Calu3 (cell line): ENCODE measurements at regions not wholly inside any gene's neighbourhood (a gene's known extent, or its start where the extent isn't known, plus 50 kb on each side); places are given as distances from the start of the nearest gene placed in this dataset.

ENCODE experiments used
- BruUV-seq: library from RNA; stranded (reverse); fragments of 400-500 nt; replicated peaks from 2 replicates; lab custom pipeline; 2021; lab: Mats Ljungman, UMichigan
- CTCF ChIA-PET: fragments of 300-600 bp; sonication (Branson Sonifier 250); formaldehyde crosslinking; loops from one replicate; lab custom pipeline; 2022; ENCODE audit warnings: antibody characterized with exemption; lab: Charles Lee
- DNase-seq: peaks from one replicate; pipeline ENCODE4 v3.0.0; 2022
- H3K27ac Mint-ChIP-seq: one replicate; pipeline ENCODE4 v1.8.0; 2022; ENCODE audit warnings: mixed read lengths; ENCODE audit not compliant: unreplicated experiment
- H3K27me3 Mint-ChIP-seq: one replicate; pipeline ENCODE4 v1.8.0; 2022; ENCODE audit warnings: mixed read lengths; ENCODE audit not compliant: unreplicated experiment
- H3K36me3 Mint-ChIP-seq: one replicate; pipeline ENCODE4 v1.8.0; 2022; ENCODE audit warnings: mild to moderate bottlenecking, moderate library complexity, mixed read lengths; ENCODE audit not compliant: insufficient read depth, unreplicated experiment
- H3K4me1 Mint-ChIP-seq: one replicate; pipeline ENCODE4 v1.8.0; 2022; ENCODE audit warnings: mild to moderate bottlenecking, low read depth, mixed read lengths; ENCODE audit not compliant: unreplicated experiment
- H3K4me3 Mint-ChIP-seq: one replicate; pipeline ENCODE4 v1.8.0; 2022; ENCODE audit warnings: mild to moderate bottlenecking, low read depth, moderate library complexity, mixed read lengths; ENCODE audit not compliant: unreplicated experiment
- H3K9me3 Mint-ChIP-seq: one replicate; pipeline ENCODE4 v1.8.0; 2022; ENCODE audit warnings: low read depth, mixed read lengths; ENCODE audit not compliant: unreplicated experiment
- CTCF ChIP-seq: fragments of 200-600 bp; IDR thresholded peaks from one replicate; pipeline ENCODE4 v1.8.0; 2022; ENCODE audit warnings: antibody characterized with exemption; ENCODE audit not compliant: unreplicated experiment
- intact Hi-C: fragments of 100-400 bp; cut with micrococcal nuclease; formaldehyde crosslinking; loops from one replicate; pipeline ENCODE4 v1.10.0; 2022; ENCODE audit not compliant: unreplicated experiment

DNA sequence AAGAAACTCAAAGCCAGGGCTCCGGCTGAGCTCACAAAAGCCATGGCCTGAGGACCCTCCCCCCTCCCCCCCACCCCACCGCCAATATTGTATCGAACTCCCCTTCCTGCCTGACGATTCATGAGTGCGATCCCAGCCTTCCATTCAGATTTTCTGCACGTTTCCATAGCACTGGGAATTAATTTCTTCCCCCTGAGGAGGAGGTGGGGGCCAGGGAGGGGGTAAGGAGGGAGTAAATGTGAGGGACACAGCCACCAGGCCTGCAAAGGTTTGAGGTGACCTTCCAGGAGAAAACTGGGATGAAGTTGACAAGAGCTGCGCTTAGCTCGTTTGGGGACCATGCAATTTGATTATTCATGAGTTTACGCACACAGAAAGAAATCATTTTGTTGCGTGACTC is 527.7 kb downstream of the MN1 start:
- intact Hi-C loops = no loop called here
- peaks cover 17% of the 10 kb centered on the region for H3K4me1 Mint-ChIP-seq
- no peak for TF ChIP-seq CTCF
- CTCF ChIA-PET = interaction anchor here (0.6 to 0.7 kb wide), 2 partner anchors 156 to 282 kb away, joined by 3 to 4 read pairs; no protein-coding TSS in a partner anchor
- no peak overlapping the region for H3K27ac Mint-ChIP-seq
- DNase-seq = no peak
- peaks cover 2% of the 10 kb centered on the region for H3K9me3 Mint-ChIP-seq
- no peak overlapping the region for H3K4me3 Mint-ChIP-seq
- no peaks in the 10 kb centered on the region for H3K36me3 Mint-ChIP-seq
- no TSS peak for BruUV-seq
- H3K27me3 Mint-ChIP-seq = peaks cover 60% of the 10 kb centered on the region

DNA sequence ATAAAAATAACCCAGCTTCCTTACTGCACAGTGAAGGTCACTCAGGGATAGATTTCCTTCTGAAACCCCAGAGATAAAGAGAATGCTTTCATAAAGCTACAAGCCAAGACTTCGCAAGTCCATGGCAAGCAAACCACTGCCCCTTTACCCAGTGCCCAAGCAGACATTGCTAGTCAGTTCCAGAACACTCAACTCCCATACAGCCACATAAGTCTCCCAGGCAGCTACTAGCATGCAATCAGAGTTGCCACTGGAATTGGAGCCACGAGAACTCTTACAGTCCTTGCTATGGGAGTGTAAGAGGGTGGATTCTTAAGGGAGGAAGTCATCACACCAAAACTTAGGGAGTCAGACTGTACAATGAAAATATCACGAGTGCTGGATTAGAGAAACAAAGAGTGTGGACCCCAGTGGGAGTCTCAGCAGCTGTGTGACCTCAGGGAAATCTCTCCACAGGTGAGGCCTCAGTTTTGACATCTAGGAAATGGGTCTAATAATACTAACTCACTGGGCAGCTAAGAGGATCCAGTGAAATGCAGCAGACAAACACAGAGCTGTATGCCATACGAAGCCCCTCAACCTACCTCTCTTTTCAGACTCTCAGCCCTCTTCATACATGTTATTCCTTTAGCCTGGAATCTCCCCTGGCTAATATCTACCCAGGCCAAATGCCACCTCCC is 526.6 kb downstream of the MN1 start:
- intact Hi-C loops = no loop called here
- no TSS peak for BruUV-seq
- CTCF ChIA-PET = interaction anchor here (0.6 kb wide), 1 partner anchor 23 kb away, joined by 7 read pairs; no protein-coding TSS in a partner anchor
- no peak for TF ChIP-seq CTCF
- no peak overlapping the region for H3K4me3 Mint-ChIP-seq
- H3K9me3 Mint-ChIP-seq = peaks cover 2% of the 10 kb centered on the region
- peaks cover 59% of the 10 kb centered on the region for H3K27me3 Mint-ChIP-seq
- DNase-seq = no peak
- no peaks in the 10 kb centered on the region for H3K36me3 Mint-ChIP-seq
- H3K27ac Mint-ChIP-seq = no peak overlapping the region
- H3K4me1 Mint-ChIP-seq = peaks cover 17% of the 10 kb centered on the region

- H3K9me3 Mint-ChIP-seq = peaks cover 2% of the 10 kb centered on the region
- intact Hi-C loops = no loop called here
- H3K36me3 Mint-ChIP-seq = no peaks in the 10 kb centered on the region
- CTCF ChIA-PET = no interaction called here
- TF ChIP-seq CTCF = no peak
- H3K4me1 Mint-ChIP-seq = peaks cover 8% of the 10 kb centered on the region
- H3K27ac Mint-ChIP-seq = no peak overlapping the region
- peaks cover 26% of the 10 kb centered on the region for H3K27me3 Mint-ChIP-seq
- H3K4me3 Mint-ChIP-seq = no peak overlapping the region
- DNase-seq = no peak
- BruUV-seq = no TSS peak
Measured at GRCh38 chr22:27278946-27279345, 522.6 kb downstream of the MN1 start.

DNA sequence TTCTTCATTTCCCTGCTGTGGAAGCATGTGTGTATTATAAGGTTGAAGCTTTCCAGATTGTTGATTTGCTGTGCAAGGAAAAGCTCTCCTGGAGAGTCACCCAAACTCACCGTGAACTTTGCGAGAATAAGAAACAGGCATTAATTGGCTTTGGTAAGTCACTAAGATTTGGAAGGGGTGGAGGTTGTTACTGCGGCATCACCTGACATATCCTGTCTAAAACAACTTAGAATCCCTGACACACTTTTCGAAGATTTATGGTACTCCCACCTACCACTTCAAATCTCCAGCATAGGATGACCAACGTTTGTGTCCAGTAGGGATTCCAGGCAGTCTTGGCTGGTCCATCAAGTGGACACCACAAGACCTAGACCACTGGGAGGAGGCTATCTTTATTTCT is 518.3 kb downstream of the MN1 start:
- peaks cover 6% of the 10 kb centered on the region for H3K4me1 Mint-ChIP-seq
- no peak for TF ChIP-seq CTCF
- no peak overlapping the region for H3K4me3 Mint-ChIP-seq
- intact Hi-C loops = no loop called here
- CTCF ChIA-PET = no interaction called here
- BruUV-seq = no TSS peak
- H3K36me3 Mint-ChIP-seq = no peaks in the 10 kb centered on the region
- DNase-seq = no peak
- H3K27me3 Mint-ChIP-seq = peaks cover 51% of the 10 kb centered on the region
- peaks cover 3% of the 10 kb centered on the region for H3K9me3 Mint-ChIP-seq
- H3K27ac Mint-ChIP-seq = no peak overlapping the region
